Lung (tissue), 11 donors: ENCODE measurements at regions not wholly inside any gene's neighbourhood (a gene's known extent, or its start where the extent isn't known, plus 50 kb on each side); places are given as distances from the start of the nearest gene placed in this dataset.

Experiments used
- ATAC-seq: fragments of 200-7000 bp; cut with Tn5 transposase; one replicate; pipeline ENCODE4 v1.9.1; 2020; ENCODE audit warnings: moderate number of reproducible peaks; ENCODE audit not compliant: insufficient read depth, low FRiP score
- DNase-seq, 3 donors: peaks; one replicate each; pipeline ENCODE4 v3.0.0-alpha.2; 2013 to 2017
- H3K27ac ChIP-seq, 2 donors: one replicate each; pipeline ENCODE4 v1.5.1; 2013; ENCODE audit warnings: mild to moderate bottlenecking in 2 of 2, moderate library complexity in 2 of 2, control low read depth in 1 of 2, inconsistent platforms in 1 of 2, low read depth in 1 of 2, low read length in 1 of 2
- H3K27me3 ChIP-seq, 3 donors: one replicate each; pipeline ENCODE4 v1.5.1; 2013; ENCODE audit warnings: low read length in 2 of 3; ENCODE audit not compliant: control insufficient read depth in 3 of 3, insufficient read depth in 3 of 3
- H3K36me3 ChIP-seq, 4 donors: one replicate each; pipeline ENCODE4 v1.5.1; 2013; ENCODE audit warnings: low read length in 4 of 4, mild to moderate bottlenecking in 1 of 4, moderate library complexity in 1 of 4; ENCODE audit not compliant: control insufficient read depth in 4 of 4, insufficient read depth in 4 of 4
- H3K4me1 ChIP-seq, 5 donors: one replicate each; pipeline ENCODE4 v1.5.1; 2013; ENCODE audit warnings: low read length in 5 of 5, mild to moderate bottlenecking in 2 of 5, moderate library complexity in 1 of 5; ENCODE audit not compliant: control insufficient read depth in 5 of 5, insufficient read depth in 5 of 5
- H3K4me3 ChIP-seq: one replicate; pipeline ENCODE4 v1.5.1; 2013; ENCODE audit warnings: mild to moderate bottlenecking, control low read depth, moderate library complexity
- H3K9ac ChIP-seq, 2 donors: one replicate each; pipeline ENCODE4 v1.5.1; 2013; ENCODE audit warnings: low read length in 2 of 2, control low read depth in 1 of 2; ENCODE audit not compliant: insufficient read depth in 1 of 2
- H3K9me3 ChIP-seq, 4 donors: one replicate each; pipeline ENCODE4 v1.5.1; 2013; ENCODE audit warnings: low read length in 3 of 4, mild to moderate bottlenecking in 1 of 4, moderate library complexity in 1 of 4; ENCODE audit not compliant: control insufficient read depth in 4 of 4, insufficient read depth in 3 of 4
- WGBS, 2 donors: extraction: QIAGEN DNeasy Blood & Tissue Kit; methylation state at CpG; one replicate each; pipeline ENCODE4 v1.1.7; 2013; 5-methylcytosine and 5-hydroxymethylcytosine counted together
- TF ChIP-seq, protein P1 (sequence below): IDR thresholded peaks from 2 replicates; pipeline ENCODE4 v1.5.1; 2012; ENCODE audit warnings: mild to moderate bottlenecking; ENCODE audit errors: control extremely low read depth, extremely low read depth
- donor health status: control.
- donor health status: control.
- donor health status: Bipolar disorder and iron deficiency.
- donor health status: healthy.
- donor health status: DM: yes; HTN: yes; CAD: no.

DNA sequence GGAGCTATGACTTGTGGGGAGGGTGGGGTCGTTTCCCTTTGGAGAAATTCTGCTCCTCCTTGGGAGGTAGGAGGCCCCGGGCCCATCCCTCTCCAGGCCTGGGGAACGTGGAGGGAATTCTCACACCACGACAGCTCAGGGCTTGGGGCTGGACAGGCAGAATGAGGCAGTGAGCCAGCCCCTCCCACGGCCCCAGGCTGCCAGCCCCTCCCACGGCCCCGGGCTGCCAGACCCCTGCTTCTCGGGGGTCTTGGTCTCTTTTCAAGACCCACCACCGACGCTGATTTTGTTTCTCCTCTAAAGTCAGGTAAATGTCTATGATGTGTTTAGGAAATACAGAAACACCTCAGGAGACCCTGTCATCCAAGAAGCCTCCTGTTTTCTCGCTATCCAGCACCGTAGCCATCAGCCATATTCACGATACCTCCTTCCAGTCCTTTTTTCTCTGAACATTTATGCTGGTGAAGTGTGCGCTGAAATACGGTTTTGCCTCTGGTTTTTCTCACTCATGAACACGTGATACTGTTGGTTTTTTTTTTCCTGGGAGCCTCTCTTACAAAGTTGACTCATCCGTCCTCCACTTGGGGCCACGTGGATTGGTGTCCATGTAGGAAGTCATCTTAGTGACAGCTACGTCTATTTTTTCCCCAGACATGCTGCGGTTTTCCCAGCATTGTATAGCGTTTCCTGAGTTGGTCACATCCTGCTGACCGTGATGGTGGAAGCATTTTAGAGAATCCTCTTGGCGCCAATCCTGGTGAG is 1219.6 kb downstream of the BRD1 start:
- no peak overlapping the region for H3K9ac ChIP-seq
- H3K27me3 ChIP-seq, result no peaks in the 10 kb centered on the region
- H3K4me1 ChIP-seq, result no peaks in the 10 kb centered on the region
- TF ChIP-seq, protein P1, sequence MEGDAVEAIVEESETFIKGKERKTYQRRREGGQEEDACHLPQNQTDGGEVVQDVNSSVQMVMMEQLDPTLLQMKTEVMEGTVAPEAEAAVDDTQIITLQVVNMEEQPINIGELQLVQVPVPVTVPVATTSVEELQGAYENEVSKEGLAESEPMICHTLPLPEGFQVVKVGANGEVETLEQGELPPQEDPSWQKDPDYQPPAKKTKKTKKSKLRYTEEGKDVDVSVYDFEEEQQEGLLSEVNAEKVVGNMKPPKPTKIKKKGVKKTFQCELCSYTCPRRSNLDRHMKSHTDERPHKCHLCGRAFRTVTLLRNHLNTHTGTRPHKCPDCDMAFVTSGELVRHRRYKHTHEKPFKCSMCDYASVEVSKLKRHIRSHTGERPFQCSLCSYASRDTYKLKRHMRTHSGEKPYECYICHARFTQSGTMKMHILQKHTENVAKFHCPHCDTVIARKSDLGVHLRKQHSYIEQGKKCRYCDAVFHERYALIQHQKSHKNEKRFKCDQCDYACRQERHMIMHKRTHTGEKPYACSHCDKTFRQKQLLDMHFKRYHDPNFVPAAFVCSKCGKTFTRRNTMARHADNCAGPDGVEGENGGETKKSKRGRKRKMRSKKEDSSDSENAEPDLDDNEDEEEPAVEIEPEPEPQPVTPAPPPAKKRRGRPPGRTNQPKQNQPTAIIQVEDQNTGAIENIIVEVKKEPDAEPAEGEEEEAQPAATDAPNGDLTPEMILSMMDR, result no peak
- H3K27ac ChIP-seq, result no peak overlapping the region
- WGBS, 2 donors, result 68 to 69% methylated on average over 23 of the region's 23 CpGs
- no peak overlapping the region for H3K4me3 ChIP-seq
- H3K9me3 ChIP-seq, result peaks cover 0 to 6% (median 0%) of the 10 kb centered on the region in 4 donors
- DNase-seq (no peak), ATAC-seq (no peak)
- H3K36me3 ChIP-seq, result no peaks in the 10 kb centered on the region

DNA sequence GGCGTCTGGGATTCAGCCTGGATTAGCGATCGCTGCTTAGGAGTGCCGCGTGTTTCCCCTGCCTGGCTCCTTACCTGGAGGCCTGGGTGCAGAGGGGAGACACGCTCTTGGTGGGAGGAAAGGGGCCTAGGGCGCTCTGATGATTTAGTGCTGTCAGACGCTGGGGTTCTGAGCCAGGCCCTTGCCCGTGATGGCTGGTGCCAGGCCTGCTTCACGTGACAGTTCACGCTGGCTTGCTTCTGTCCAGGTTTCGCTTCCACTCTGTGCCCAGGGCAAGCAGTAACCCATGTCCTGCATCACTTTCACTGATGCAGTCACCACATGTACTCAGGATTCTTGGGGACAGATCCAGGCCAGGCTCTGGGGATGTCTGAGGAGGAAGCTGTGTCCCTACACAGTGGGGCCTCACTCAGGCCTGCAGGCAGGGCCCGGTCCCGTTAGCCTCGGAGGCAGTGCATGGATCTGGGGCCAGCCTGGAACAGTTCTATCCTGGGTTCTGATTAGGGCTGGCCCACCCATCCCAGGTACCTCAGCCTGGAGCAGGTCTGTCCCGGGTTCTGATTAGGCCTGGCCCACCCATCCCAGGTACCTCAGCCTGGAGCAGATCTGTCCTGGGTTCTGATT is 1220.9 kb downstream of the BRD1 start:
- no peak overlapping the region for H3K27ac ChIP-seq
- H3K4me3 ChIP-seq, result no peak overlapping the region
- no peak overlapping the region for H3K9ac ChIP-seq
- no peaks in the 10 kb centered on the region for H3K27me3 ChIP-seq
- peaks cover 0 to 6% (median 0%) of the 10 kb centered on the region in 4 donors for H3K9me3 ChIP-seq
- 95 to 96% methylated on average over 16 of the region's 16 CpGs for WGBS, 2 donors
- ATAC-seq, result no peak
- no peaks in the 10 kb centered on the region for H3K4me1 ChIP-seq
- DNase-seq, result no peak
- no peaks in the 10 kb centered on the region for H3K36me3 ChIP-seq
- TF ChIP-seq, protein P1, result no peak

- no peaks in the 10 kb centered on the region for H3K36me3 ChIP-seq
- DNase-seq (no peak), ATAC-seq (no peak)
- TF ChIP-seq, protein P1, result no peak
- no peak overlapping the region for H3K4me3 ChIP-seq
- H3K9me3 ChIP-seq, result peaks cover 0 to 6% (median 0%) of the 10 kb centered on the region in 4 donors
- no peak overlapping the region for H3K27ac ChIP-seq
- H3K9ac ChIP-seq, result no peak overlapping the region
- H3K4me1 ChIP-seq, result no peaks in the 10 kb centered on the region
- WGBS, 2 donors, result 89 to 92% methylated on average over 13 of the region's 13 CpGs
- H3K27me3 ChIP-seq, result no peaks in the 10 kb centered on the region
Observed at GRCh38 chr22:48605856-48606481, 1221.7 kb downstream of the BRD1 start.
